CMK (cell line): ENCODE measurements at regions not wholly inside any gene's neighbourhood (a gene's known extent, or its start where the extent isn't known, plus 50 kb on each side); places are given as distances from the start of the nearest gene placed in this dataset.

Source experiments
- DNase-seq: peaks from one replicate; pipeline ENCODE4 v3.0.0-alpha.2; 2010; ENCODE audit warnings: low read depth

DNA sequence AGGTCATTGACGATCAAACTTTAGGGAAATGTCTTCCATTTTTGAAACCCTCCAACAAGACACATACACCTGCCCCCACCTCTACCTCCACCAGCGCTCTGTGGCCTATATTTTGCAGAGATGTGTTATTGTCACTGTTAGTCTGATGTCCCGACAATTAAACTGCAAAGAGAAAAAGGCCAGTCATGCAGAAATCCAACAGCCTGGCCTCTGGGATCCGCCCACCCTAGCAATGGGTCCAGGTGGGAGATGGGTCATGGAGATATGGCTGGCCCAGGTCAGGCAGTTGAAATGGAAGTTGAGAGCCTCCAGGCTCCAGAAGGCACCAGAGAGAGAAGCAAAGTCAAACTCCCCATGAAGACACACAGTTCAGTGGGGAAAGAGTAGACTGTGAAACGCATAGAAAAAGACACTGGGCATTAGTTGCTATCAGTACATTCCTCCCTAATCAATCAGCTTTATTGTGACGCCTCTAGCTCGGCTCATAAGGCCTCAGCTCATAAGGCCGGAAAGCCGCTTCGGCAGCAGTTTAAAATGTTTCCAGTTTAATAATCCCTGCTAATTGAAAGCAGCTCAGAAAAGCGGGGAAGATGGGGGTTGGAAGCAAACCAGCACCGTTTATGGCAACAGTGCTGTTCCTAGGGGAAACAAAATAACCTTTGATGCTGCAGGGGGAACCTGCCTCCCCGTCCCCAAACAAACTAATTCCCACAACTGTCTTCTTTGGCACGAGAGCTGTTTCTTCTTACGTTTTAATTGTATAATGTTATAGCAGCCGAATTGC lies 239.7 kb upstream of the ZNF507 start:
- DNase-seq = no peak

DNA sequence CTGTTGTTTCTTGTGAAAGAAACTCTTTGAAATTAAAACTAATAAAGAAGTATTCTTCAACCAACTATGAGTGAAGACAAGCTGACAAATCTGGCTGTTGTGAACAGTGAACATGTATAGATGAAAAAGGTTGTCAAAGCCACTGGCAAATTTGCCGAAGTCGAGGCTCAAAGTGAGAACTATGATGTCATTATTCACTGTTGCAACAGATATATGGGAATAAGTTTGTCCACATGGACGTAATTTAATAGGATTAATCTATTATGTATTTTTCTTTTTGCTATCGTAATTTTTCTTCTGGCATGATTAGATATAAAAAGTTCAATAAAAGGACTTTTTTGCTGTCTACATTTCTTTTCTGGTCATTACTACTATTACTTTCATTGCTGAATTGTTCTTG lies 223.2 kb upstream of the ZNF507 start:
- DNase-seq = no peak

DNA sequence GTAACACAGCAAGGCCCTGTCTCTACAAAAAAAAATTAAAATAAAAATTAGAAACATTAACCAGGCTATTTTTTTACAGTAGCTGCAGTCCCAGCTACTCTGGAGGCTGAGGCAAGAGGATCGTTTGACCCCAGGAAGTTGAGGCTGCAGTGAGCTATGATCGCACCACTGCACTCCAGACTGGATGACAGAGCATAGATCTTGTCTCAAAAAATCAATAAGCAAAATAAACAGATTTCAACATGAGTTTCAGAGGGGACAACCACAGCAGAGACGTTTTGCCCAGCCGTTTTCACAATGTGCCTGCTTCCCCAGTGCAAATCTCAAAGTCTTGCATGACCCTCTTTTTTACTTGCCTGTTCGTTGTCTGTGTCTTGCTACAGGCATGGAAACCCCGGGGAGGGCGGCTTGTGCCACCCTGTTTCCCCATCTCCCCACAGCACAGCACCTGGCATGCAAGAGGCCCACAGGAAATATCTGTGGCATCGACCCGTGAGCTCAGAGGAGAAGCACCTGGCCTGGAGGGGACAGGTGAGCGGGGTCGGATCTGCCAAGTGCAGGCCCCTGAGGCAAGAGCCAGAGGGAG lies 222.0 kb upstream of the ZNF507 start:
- DNase-seq = no peak

DNA sequence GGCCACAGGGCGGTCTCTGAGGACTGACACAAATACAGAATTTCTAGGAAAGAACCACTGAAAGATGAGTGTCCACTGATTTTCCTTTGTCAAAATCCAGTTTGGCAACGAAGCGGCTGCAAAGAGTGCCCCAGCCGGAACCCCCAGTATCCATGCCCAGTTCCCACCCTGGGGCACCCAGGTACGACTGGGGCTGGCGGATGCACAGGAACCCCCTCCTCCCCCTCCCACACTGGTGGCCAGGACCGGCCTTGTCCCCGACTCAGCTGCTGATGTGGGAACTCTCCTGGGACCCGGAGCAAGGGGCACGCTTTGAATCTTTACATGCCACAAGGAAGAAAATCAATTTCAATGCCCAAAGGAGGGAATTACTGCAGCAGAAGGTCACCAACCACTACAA lies 220.8 kb upstream of the ZNF507 start:
- DNase-seq = no peak

DNA sequence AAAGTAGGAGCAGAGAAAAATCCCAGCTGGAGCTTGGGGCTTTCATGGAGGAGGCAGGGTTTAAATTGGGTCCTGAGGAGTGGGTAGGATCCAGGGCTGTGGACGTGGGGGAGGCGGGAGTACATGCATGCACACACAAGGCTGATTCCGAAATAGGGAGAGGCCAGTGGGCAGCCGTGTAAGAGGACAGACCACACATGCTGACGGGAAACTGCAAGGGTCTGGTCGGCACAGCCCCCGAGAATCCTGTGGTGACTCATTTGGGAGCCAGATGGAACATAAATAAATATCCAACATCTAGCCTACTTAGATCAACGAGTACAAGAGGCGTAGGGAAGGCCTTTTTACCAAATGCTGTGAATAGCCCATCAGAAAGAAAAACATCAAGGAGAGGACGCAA lies 216.3 kb upstream of the ZNF507 start:
- DNase-seq = no peak

DNA sequence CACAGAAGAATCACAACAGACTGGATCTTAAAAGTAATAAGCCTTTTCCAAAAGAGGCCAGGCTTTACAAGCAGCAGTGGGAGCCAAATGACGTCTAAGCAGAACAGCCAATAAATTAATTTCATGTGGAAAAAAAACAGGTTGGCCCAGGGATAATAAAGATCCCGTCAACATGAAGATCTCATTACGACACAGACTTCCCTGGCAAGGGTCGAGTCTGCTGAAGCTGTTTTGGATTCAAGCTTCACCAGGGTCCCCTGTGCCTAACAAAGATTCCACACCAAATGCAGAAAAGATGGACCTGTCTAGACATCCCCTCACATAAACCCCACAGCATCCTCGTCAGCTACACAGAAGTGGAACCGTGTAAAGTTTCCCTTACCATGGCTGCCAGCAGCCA lies 215.1 kb upstream of the ZNF507 start:
- no peak for DNase-seq

DNA sequence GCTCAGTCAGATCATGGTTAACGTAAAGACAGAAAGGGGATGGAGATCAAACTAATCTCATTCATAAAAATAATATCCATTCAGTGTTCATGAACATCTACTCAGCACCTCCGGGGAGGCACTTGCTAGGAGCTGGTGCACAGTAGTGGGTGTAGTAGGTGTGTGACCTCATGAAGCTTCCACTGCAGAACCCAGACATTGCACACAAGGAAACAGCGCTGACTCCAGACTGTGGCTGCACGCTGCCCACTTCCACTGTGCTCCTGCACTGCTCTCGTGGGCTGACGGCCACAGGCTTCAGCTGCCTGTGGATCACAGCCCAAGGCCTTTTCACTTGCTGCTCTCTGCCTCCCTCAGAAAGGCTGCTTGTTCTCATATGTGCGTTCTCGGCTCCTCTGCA lies 214.4 kb upstream of the ZNF507 start:
- no peak for DNase-seq

DNA sequence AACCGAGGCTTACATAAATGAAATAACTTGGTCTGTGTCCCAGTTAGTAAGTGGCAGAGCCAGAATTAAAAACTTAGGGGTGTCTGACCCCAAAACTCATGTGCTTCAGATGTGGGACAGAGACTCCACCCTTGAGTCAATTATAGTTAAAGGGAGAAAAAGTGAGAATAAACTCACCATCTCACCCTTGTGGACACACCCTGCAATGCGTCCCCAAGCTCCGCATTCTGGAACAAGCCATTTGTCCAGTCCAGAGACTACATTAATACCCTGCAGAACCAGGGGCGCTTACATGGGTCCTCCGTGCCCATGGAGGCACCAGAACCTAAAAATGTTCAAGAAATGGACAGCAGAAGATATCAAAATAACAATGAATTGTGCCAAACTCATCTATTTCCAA lies 207.0 kb upstream of the ZNF507 start:
- DNase-seq = no peak

DNA sequence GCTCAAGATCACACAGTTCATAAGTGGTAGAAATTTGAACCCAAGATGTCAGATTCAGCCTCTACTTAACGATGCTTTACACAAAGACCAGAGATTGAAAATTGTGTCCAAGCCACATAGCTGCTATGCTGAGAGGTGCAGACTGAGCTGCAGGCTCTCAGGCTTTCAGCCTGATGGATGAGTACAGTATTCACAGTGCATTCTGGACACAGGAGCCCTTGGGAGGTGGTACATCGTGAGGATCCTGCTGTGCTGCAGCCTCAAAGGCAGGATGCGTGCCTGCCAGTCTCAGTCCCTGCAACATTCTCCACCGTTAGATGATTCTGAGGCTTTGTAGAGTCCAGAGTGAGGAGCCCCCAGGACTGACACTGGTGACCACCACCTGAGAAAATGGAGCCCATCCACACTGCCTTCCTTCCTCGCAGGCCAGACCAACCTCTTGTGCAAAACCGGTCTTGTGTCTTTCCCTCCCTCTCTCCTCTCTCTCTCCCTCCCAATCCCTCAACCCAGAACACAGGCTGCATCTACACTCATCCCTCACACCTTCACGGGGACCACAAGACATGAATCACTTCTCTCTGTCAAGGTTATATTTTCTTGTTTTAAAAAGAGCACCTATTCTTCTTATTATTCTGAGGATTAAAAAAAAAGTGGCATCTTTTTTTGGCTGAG lies 203.4 kb upstream of the ZNF507 start:
- no peak for DNase-seq

DNA sequence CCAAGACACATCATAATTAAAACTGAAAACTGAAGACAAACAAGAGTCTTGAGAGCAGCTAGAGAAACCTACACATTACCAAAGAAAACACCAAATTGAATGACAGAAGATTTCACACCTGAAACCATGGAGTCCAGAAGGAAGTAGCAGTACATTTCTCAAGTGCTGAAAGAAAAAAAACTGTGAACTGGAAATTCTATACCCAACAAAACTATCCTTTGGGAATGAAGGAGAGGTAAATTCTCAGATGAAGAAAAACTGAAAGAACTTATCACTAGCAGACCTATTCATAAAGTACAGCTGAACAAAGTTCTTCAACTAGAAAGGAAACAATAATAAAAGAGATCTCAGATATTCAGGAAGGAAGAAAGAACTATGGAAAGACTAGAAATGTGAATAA lies 198.7 kb upstream of the ZNF507 start:
- DNase-seq = no peak

DNA sequence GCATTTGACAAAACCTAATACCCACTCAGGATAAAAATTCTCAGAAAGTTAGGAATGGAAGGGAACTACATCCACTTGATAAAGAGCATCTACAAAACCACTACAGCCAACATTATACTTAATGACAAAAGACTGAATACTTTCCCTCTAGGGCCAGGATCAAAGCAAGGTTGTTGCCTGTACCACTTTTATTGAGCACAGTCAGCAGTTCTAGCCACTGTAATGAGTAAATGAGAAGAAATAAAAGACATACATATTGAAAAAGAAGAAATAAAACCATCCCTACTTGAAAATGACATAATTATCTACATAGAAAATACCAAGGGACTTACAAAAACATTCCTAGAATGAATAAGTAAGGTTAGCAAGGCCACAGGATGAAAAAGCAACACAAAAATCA lies 194.8 kb upstream of the ZNF507 start:
- DNase-seq = no peak

DNA sequence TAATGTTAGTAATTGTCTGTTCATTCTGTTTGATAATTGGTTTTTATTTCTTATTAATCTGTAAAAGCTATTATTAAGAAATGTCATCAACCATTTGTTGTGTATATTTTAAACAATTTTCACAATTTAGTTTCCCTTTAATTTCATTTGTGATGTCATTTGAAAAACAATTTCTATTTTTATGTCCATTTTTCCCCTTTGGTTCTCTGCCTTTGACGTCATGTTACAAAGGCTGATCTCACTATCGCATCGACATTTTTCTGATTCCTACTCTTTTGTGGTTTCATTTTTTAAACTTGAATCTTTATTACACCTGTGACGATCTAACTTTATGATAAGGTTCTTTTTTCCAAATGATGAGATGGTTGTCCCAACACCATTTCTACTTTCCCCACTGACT lies 191.0 kb upstream of the ZNF507 start:
- DNase-seq = no peak

DNA sequence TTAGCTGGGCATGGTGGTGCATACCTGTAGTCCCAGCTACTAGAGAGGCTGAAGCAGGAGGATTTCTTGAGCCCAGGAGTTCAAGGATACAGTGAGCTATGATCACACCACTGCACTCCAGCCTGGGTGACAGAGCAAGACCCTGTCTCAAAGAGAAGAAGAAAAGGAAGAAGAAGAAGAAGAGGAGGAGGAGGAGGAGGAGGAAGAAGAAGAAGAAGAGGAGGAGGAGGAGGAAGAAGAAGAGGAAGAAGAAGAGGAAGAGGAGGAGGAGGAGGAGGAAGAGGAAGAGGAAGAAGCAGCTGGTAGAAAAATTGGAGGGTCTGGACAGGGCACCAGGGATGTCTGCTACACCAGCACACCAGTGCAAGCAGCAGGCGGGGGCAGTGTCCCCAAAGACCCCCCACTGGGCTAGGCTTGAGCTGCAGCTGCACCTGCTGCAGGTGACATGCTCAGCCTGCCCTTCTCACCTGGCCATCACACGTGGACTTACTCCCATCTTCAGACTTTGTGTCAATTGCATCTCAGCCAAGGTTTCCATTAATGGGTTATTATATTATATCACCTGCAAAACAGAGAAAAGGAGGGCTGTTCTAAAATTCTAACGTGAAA lies 180.9 kb upstream of the ZNF507 start:
- DNase-seq = no peak

DNA sequence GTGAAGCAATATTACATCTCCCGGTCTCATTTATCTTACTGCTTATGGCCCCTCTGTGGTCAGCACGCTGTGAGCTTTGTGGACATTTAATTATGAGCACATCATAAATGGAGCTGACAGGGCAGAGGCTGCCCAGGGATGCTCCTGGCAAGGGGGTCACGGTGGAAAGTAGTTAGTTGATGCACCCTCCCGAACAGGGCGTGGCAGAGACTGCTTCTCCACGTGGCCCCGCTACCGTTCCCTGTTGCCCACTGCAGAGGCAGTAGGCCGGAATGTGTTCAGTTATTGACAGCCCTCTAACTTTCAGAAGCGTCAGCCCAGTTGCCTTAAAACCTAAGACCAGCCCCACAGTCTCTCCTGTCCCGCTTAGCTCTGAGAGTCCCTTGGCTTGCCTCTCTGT lies 180.3 kb upstream of the ZNF507 start:
- DNase-seq = no peak

DNA sequence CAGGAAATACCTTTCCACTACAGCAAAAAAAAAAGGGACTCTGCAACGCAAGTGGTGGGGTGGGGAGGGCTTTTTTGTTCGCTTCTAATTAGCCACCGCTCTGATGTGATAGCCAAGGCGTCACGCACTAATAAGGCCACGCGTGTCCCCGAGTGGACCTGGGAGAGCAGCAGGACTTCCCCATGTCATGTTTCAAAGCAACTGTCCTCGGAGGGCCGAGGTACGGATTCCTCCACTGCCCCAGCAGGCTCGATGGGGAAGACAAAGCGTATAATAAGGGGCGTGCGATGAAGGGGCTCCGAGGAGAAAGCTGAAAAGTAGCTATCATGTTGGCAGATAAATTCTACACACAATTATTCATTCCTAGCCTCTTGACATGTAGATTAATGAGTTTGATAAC lies 179.7 kb upstream of the ZNF507 start:
- no peak for DNase-seq

DNA sequence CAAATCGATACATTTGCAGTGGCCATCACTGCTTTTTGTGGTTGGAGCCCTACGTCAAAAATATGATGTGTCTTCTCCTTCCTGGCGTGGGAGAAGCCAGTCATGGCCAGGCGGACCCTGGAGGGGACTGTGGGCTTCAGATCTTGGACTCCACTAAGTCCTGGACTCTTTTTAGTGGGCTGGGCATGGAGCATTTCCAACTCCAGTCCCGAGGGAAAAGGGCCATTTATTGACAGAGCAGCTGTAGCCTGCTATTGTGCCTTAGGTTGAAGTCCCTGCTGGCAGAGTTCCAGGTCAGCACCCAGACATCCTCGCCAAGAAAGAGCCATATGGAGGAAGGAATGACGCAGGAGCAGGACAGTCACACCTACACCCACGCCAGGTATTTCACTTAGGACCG lies 179.2 kb upstream of the ZNF507 start:
- DNase-seq = no peak

DNA sequence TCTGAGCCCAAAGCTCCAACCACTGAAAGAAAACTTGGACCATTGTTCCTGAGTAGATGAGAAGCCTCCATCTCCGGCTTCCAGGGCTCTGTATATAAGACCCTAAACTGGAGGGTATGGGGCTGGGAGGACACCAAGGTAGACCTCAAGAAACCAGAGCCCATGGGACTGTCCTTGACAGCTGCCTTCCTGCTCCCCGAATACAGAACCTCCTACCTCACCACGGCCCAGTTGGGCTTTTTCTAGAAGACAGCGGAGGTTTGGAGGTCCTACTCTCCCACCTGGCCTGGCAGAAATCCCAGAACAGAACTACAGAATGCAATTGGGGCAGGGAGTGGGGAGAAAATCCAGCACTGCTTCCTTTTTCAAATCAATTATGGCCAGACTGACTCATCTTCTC lies 177.3 kb upstream of the ZNF507 start:
- DNase-seq = no peak

DNA sequence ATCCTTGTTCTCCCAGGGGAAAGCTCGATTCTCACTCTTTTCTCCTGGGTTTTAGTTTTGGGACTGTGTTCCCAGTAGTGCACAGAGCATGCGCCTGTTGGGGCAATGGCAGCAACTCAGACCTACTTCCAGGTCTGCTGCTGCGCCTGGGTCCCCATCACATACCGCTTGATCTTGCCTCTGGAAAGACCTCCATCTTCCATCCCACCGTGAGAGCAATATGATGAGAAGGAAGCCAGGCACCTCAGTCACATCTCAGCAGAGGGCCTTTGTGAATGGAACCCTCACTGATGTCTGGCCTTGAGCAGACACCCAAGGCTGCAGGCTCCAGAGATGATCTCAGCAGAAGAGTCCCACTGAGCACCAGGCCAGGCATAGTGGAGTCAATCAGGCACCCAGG lies 176.8 kb upstream of the ZNF507 start:
- no peak for DNase-seq

DNA sequence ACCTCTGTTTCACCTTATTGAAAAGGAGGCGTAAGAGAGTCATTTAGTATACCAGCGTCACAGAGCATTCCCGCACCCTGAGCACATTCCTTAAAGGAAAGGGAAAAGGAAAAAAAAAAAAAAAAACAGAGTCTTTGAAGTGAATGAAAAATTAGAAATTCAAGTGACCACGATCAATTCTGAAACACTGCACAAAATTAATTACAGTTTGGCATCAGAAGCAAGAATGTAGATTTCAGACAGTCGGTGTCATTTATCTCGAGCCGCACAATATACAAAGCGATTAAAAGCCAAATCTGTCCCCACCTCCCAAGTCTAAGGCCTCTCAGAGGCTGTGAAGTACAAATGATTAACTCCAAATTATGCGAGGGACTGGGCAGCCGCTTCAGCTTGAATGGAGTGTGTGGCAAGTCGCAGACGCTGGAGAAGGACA lies 173.7 kb upstream of the ZNF507 start:
- DNase-seq = no peak

DNA sequence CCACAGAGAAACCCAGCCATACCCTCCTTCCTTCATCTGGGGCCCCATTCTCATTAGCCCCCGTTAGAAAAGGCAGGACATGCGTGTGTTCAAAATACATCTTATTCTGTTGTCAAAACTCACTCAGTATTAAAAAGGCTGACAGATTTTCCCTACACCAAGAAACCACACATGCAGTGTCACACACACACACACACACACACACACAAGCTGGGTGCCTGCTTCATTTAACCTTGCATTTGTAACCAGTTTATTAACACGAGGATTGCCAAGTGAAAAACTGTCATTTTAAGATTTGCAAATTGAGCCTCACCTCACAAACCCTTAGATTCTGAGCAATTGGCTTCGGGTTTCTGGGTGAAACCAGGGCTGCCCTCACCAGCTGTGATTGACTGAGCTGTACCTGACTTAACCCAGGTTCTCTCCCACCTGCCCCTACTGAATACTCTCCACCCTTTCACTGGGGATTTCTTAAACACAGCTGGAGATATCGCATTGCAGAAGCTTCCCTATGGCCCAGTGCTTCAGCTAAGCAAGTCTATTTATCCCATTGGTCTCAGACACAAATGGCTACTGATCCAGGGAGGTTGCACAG lies 172.7 kb upstream of the ZNF507 start:
- no peak for DNase-seq

DNA sequence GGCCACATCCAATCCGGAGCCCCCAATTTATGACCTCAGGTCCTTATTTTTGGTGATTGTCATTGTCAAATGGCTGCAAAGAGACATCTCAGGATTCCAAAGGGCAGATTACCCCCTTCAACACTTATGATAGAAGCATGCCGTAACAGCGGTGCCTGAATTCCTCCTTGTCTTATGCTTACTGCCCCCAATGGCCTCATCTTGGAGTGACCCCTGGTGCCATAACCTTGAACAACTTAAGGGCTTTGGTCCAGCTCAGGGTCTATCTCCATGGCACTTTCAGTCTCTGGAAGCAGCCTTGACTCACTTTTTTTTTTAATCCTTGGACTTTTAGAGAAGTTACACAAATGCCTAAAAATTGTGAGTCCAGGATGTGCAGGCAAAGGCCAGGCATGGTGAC lies 171.6 kb upstream of the ZNF507 start:
- no peak for DNase-seq

DNA sequence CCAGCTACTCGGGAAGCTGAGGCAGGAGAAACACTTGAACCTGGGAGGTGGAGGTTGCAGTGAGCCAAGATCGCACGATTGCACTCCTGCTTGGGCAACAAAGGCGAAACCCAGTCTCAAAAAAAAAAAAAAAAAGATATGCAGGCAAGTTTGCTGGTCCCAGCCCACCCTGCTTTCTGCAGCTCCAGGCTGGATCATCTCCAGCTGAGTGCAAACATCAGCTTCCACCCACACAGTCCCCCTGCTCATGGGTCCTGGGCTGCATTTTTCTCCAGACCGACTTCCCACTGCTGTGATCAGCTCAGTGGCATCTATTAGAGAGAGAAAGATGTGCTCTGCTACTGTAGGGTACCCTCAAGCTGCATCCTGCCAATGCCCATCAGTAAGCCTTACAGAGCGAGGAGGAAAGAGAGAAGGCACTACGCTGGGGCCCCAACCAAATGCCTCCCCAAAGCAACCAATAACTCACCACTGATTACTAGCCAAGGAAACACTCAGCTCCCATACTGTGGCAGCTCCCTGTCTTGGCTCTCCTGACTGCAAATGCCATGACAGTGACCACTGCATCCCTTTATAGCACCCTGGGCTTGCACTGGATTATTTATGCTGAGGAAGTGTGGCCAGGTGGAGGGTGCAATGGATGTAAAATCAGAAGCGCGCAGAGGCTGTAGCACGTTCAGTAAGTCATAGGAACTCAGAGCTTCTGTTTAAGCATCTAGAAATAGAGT lies 170.9 kb upstream of the ZNF507 start:
- no peak for DNase-seq
